Ascending aorta (tissue), 2 donors: ENCODE measurements at regions not wholly inside any gene's neighbourhood (a gene's known extent, or its start where the extent isn't known, plus 50 kb on each side); places are given as distances from the start of the nearest gene placed in this dataset.

Experiments used
- DNase-seq, 2 donors: peaks; one replicate each; pipeline ENCODE4 v3.0.0-alpha.2; 2019; ENCODE audit warnings: low spot score in 2 of 2
- H3K27ac ChIP-seq, 2 donors: fragments of 200-600 bp; sonication (generic); one replicate each; pipeline ENCODE4 v1.5.1; 2016 to 2017; ENCODE audit warnings: mild to moderate bottlenecking in 1 of 2
- H3K27me3 ChIP-seq: fragments of 200-600 bp; sonication (generic); one replicate; pipeline ENCODE4 v1.5.1; 2017
- H3K36me3 ChIP-seq, 2 donors: fragments of 200-600 bp; sonication (generic); one replicate each; pipeline ENCODE4 v1.5.1; 2016
- H3K4me1 ChIP-seq, 2 donors: fragments of 200-600 bp; sonication (generic); one replicate each; pipeline ENCODE4 v1.5.1; 2016 to 2017; ENCODE audit warnings: mild to moderate bottlenecking in 1 of 2
- H3K4me3 ChIP-seq, 2 donors: fragments of 200-600 bp; sonication (generic); one replicate each; pipeline ENCODE4 v1.5.1; 2016 to 2017; ENCODE audit warnings: mild to moderate bottlenecking in 1 of 2
- H3K9me3 ChIP-seq, 2 donors: fragments of 200-600 bp; sonication (generic); one replicate each; pipeline ENCODE4 v1.5.1; 2016
- CTCF ChIP-seq, 3 experiments: fragments of 200-600 bp in 2 of 3; fragments of 450-650 bp in 1 of 3; sonication (generic) in 2 of 3; IDR thresholded peaks; one replicate each; pipeline ENCODE4 v1.5.1; 2016 to 2019; ENCODE audit warnings: antibody characterized with exemption in 3 of 3, mild to moderate bottlenecking in 1 of 3, moderate library complexity in 1 of 3
- intact Hi-C: fragments of 100-400 bp; cut with DNase I; formaldehyde crosslinking; loops from one replicate; pipeline ENCODE4 v1.15.1; 2023

- Histone ChIP-seq H3K9me3 (peaks cover 0 to 6% of the 10 kb centered on the region in 2 donors), H3K36me3 (no peaks in the 10 kb centered on the region), H3K27me3 (no peaks in the 10 kb centered on the region), H3K4me3 (no peak overlapping the region), H3K27ac (no peak overlapping the region), H3K4me1 (no peaks in the 10 kb centered on the region)
- no peak for TF ChIP-seq CTCF (IDR thresholded peaks at IDR 0.05)
- intact Hi-C loops: no loop called here
- DNase-seq: no peak
These were observed 1784.8 kb upstream of the CDH9 start for GRCh38 chr5:28823231-28823630.

GRCh38 chr5:28822071-28822470 is 1783.7 kb upstream of the CDH9 start:
- intact Hi-C loops: no loop called here
- no peak for DNase-seq

GRCh38 chr5:28810751-28811136 is 1772.4 kb upstream of the CDH9 start:
- Histone ChIP-seq H3K27ac (no peak overlapping the region), H3K4me3 (no peak overlapping the region), H3K27me3 (no peaks in the 10 kb centered on the region), H3K9me3 (no peaks in the 10 kb centered on the region), H3K4me1 (no peaks in the 10 kb centered on the region), H3K36me3 (no peaks in the 10 kb centered on the region)
- intact Hi-C loops: no loop called here
- no peak for TF ChIP-seq CTCF (IDR thresholded peaks at IDR 0.05)
- DNase-seq: no peak

More at GRCh38 chr5:28822071-28822470, 1783.7 kb upstream of the CDH9 start:
- Histone ChIP-seq H3K9me3 (peaks cover 0 to 6% of the 10 kb centered on the region in 2 donors), H3K27me3 (no peaks in the 10 kb centered on the region), H3K4me1 (no peaks in the 10 kb centered on the region), H3K4me3 (no peak overlapping the region), H3K27ac (no peak overlapping the region), H3K36me3 (no peaks in the 10 kb centered on the region)
- TF ChIP-seq CTCF (IDR thresholded peaks at IDR 0.05): no peak

GRCh38 chr5:28809811-28810750 is 1771.7 kb upstream of the CDH9 start:
- H3K36me3 ChIP-seq: no peaks in the 10 kb centered on the region
- intact Hi-C loops: no loop called here
- no peak for TF ChIP-seq CTCF (IDR thresholded peaks at IDR 0.05)
- DNase-seq: no peak
- H3K27me3 ChIP-seq: no peaks in the 10 kb centered on the region
- H3K9me3 ChIP-seq: no peaks in the 10 kb centered on the region
- no peak overlapping the region for H3K27ac ChIP-seq
- no peaks in the 10 kb centered on the region for H3K4me1 ChIP-seq
- H3K4me3 ChIP-seq: no peak overlapping the region

- no peak overlapping the region for H3K27ac ChIP-seq
- no peak for TF ChIP-seq CTCF (IDR thresholded peaks at IDR 0.05)
- no peak for DNase-seq
- H3K27me3 ChIP-seq: no peaks in the 10 kb centered on the region
- intact Hi-C loops: no loop called here
- H3K4me1 ChIP-seq: no peaks in the 10 kb centered on the region
- no peaks in the 10 kb centered on the region for H3K36me3 ChIP-seq
- H3K4me3 ChIP-seq: no peak overlapping the region
- no peaks in the 10 kb centered on the region for H3K9me3 ChIP-seq
These were observed 1770.8 kb upstream of the CDH9 start for GRCh38 chr5:28808967-28809810.
